Erythroblast (primary cell): ENCODE measurements at regions not wholly inside any gene's neighbourhood (a gene's known extent, or its start where the extent isn't known, plus 50 kb on each side); places are given as distances from the start of the nearest gene placed in this dataset.

Source experiments
- GATA1 ChIP-seq: IDR thresholded peaks from 2 replicates; pipeline ENCODE4 v1.6.1; 2011; ENCODE audit warnings: low read depth, mild to moderate bottlenecking, control low read depth, low read length, moderate library complexity
- POLR2A ChIP-seq: IDR thresholded peaks from 2 replicates; pipeline ENCODE4 v1.6.1; 2011; ENCODE audit warnings: mild to moderate bottlenecking, low read length

DNA sequence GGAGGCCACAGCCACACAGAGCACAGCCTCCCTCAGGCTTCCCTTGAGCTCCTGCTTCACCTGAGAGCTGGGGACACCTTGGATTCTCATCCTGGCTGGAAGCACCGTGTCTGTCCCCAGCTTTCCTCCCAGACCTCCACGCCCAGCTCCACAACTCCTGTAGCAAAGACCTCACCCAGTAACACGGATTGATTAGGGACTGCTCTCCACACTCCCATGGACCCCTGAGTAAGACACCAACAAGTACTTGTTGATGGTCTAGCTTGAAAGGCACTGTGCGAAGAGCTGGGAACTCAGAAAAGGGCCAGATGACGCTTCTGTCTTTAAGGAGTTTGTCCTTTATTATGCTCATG, 109.6 kb downstream of the DLL1 start:
- no peak for TF ChIP-seq POLR2A
- no peak for TF ChIP-seq GATA1
